IPS-15b (cell line): ENCODE measurements at regions not wholly inside any gene's neighbourhood (a gene's known extent, or its start where the extent isn't known, plus 50 kb on each side); places are given as distances from the start of the nearest gene placed in this dataset.

Experiments
- H3K27me3 ChIP-seq: one replicate; pipeline ENCODE4 v1.6.1; 2013; ENCODE audit warnings: low read length; ENCODE audit not compliant: control insufficient read depth, insufficient read depth
- H3K36me3 ChIP-seq: one replicate; pipeline ENCODE4 v1.6.1; 2013; ENCODE audit warnings: low read length; ENCODE audit not compliant: control insufficient read depth, insufficient read depth
- H3K4me1 ChIP-seq: one replicate; pipeline ENCODE4 v1.6.1; 2013; ENCODE audit warnings: mild to moderate bottlenecking, low read length; ENCODE audit not compliant: control insufficient read depth, insufficient read depth
- H3K4me3 ChIP-seq: one replicate; pipeline ENCODE4 v1.5.1; 2013; ENCODE audit warnings: low read depth, low read length
- H3K9ac ChIP-seq: one replicate; pipeline ENCODE4 v1.6.1; 2013; ENCODE audit warnings: low read depth, mild to moderate bottlenecking, low read length
- H3K9me3 ChIP-seq: one replicate; pipeline ENCODE4 v1.6.1; 2013; ENCODE audit warnings: mild to moderate bottlenecking, low read length; ENCODE audit not compliant: control insufficient read depth, insufficient read depth

DNA sequence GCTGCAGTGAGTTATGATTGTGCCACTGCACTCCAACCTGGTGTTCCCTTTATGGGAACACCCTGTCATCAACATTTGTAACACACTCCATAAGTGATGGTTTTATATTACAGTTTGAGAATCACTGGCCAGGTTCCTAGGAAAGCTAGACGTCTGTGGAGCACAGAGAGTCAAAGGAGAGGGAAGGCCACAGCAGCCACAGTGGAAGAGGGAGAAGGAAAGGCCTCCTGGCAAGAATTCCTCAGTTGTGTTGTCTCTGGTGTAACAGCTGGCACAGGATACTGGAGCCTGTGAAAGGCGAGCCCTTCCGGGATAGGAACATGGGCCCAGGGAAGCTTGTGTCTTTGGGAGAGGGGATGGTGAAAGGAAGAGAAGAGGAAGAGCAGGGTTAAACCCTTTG lies 360.5 kb upstream of the PIK3C3 start:
- Histone ChIP-seq H3K9ac (no peak overlapping the region), H3K27me3 (no peaks in the 10 kb centered on the region), H3K4me3 (no peak overlapping the region), H3K36me3 (no peaks in the 10 kb centered on the region), H3K9me3 (no peaks in the 10 kb centered on the region), H3K4me1 (no peaks in the 10 kb centered on the region)

DNA sequence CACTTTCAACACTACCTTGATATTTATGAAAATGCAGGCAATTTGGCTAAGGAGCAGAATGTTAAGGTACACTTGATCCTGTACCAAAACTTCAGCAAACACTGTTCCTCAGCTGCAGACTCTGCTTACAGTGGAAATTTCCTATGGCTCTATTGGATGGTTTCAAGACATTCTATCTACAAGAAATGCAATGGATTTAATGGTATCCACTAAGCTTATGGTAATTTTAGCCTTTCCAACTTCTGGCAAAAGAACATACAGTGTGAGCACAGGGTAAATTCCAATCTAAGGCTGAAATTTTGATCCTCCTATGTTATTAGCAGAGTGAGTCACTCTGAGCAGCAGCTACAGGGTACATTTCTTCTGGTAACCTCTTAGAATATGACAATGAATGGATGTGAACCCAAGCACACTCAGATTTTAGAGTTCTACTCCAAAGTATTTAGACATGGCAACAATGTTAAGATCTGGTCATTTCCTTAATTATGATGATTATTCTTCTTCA lies 361.8 kb upstream of the PIK3C3 start:
- Histone ChIP-seq H3K9me3 (no peaks in the 10 kb centered on the region), H3K9ac (no peak overlapping the region), H3K27me3 (no peaks in the 10 kb centered on the region), H3K4me3 (no peak overlapping the region), H3K4me1 (no peaks in the 10 kb centered on the region), H3K36me3 (no peaks in the 10 kb centered on the region)

DNA sequence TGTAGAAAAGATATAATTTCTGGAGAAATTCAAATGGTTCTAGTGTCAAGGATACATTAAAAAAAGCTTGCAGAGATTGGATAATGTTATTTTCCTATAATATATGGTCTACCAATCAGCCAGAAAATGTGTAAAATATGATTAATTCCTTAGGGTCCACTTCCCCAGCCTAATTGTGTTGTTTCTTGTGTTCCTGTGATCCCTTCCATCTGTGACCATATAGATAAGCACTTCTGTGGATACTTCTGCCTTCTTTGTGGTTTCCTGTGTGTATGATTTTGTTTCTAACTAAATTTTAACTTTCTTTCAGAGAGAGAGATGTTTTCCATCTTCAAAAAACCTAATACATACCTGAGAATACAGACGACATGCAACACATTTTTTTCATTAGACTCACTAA lies 367.1 kb upstream of the PIK3C3 start:
- Histone ChIP-seq H3K36me3 (no peaks in the 10 kb centered on the region), H3K4me3 (no peak overlapping the region), H3K4me1 (no peaks in the 10 kb centered on the region), H3K9me3 (no peaks in the 10 kb centered on the region), H3K9ac (no peak overlapping the region), H3K27me3 (no peaks in the 10 kb centered on the region)

DNA sequence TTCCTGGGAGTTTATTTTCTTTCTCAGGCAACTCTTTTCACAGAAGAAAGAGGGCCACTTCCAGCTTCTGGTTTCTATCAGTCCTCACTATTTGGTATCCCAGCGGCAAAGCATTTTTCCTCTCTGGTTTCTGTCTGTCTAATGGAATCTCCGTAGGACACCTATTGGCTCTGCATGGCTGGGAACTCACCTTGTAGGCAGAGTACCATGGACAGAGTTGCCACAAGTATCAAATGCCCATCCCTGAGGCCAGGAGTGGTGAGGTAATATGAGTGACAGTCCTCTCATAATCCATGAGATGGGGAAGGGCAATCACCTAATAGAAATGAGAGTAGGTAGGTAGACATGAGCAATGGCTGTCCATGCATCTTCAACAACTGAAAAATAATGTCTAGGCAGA lies 369.5 kb upstream of the PIK3C3 start:
- H3K9ac ChIP-seq = no peak overlapping the region
- no peaks in the 10 kb centered on the region for H3K27me3 ChIP-seq
- H3K4me1 ChIP-seq = no peaks in the 10 kb centered on the region
- no peaks in the 10 kb centered on the region for H3K9me3 ChIP-seq
- no peak overlapping the region for H3K4me3 ChIP-seq
- no peaks in the 10 kb centered on the region for H3K36me3 ChIP-seq

DNA sequence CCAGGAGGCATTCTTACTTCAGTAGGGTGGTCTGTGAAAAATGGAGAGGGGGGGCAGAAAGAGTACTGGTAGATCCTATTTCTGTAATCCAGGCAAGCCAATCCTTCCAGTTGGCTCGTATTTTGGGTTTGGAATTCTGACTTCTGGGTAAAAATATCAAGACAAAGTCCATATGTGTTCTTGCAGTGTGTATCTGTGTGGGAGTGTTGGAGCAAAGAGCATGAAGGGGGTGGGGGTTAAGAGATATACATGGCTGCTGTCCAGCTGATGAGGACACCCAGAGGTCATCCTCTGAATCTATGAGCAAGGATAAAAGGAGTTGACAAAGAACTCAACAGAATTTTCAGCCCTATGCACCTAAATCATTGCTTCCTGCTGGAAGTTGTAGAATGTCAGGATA lies 375.8 kb upstream of the PIK3C3 start:
- Histone ChIP-seq H3K27me3 (no peaks in the 10 kb centered on the region), H3K9me3 (no peaks in the 10 kb centered on the region), H3K4me3 (no peak overlapping the region), H3K4me1 (peaks cover 3% of the 10 kb centered on the region), H3K9ac (no peak overlapping the region), H3K36me3 (no peaks in the 10 kb centered on the region)

- Histone ChIP-seq H3K4me3 (no peak overlapping the region), H3K27me3 (no peaks in the 10 kb centered on the region), H3K4me1 (peaks cover 3% of the 10 kb centered on the region), H3K36me3 (no peaks in the 10 kb centered on the region), H3K9ac (no peak overlapping the region), H3K9me3 (no peaks in the 10 kb centered on the region)
These were observed 377.5 kb upstream of the PIK3C3 start for GRCh38 chr18:41577529-41577928.

DNA sequence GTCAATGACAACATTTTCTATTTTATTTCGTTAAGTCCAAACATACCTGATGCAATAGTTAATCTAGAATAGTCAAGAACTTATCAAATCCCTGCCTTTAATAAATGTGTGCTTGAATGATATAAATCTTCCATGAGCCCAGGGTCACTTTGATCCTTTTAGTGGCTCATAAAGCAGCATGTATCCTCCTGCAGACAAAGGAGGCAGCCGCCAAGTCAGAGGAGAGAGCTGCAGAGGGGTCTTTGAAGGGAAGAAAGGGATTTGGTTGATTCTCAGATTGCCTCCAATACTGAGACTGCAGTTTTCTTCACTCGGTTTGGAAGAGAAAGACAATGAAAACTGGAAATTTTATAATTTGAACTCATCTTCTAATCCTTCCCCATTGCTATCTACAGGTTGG lies 378.4 kb upstream of the PIK3C3 start:
- Histone ChIP-seq H3K9ac (no peak overlapping the region), H3K36me3 (no peaks in the 10 kb centered on the region), H3K4me1 (peaks cover 3% of the 10 kb centered on the region), H3K4me3 (no peak overlapping the region), H3K27me3 (no peaks in the 10 kb centered on the region), H3K9me3 (no peaks in the 10 kb centered on the region)

DNA sequence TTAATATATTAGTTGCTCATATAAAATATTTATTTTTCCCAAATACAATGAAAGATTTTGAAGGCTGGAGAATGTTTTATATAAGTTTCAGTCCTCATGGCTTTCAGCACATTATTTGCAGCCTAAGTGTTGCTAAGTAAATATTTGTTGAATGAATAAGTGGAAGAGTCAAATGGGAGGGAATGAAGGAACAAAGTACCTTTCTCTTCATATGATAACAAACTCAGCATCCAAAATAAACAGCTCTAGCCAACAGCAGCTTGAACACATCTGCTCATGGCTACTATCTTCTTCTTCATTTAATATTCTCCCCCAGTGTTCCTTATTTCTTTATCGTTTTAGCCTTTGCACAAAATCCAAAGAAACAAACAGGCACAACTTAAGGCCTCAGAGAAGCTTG lies 385.2 kb upstream of the PIK3C3 start:
- Histone ChIP-seq H3K9ac (no peak overlapping the region), H3K36me3 (no peaks in the 10 kb centered on the region), H3K4me1 (no peaks in the 10 kb centered on the region), H3K27me3 (no peaks in the 10 kb centered on the region), H3K4me3 (no peak overlapping the region), H3K9me3 (no peaks in the 10 kb centered on the region)

- Histone ChIP-seq H3K36me3 (no peaks in the 10 kb centered on the region), H3K27me3 (no peaks in the 10 kb centered on the region), H3K4me3 (no peak overlapping the region), H3K4me1 (no peaks in the 10 kb centered on the region), H3K9me3 (no peaks in the 10 kb centered on the region), H3K9ac (no peak overlapping the region)
These were observed 393.1 kb upstream of the PIK3C3 start for GRCh38 chr18:41561961-41562360.

- Histone ChIP-seq H3K27me3 (no peaks in the 10 kb centered on the region), H3K9me3 (no peaks in the 10 kb centered on the region), H3K36me3 (no peaks in the 10 kb centered on the region), H3K4me1 (no peaks in the 10 kb centered on the region), H3K4me3 (no peak overlapping the region), H3K9ac (no peak overlapping the region)
These were observed 396.3 kb upstream of the PIK3C3 start for GRCh38 chr18:41558715-41559114.

- H3K36me3 ChIP-seq = no peaks in the 10 kb centered on the region
These were observed 401.3 kb upstream of the PIK3C3 start for GRCh38 chr18:41553716-41554115.

GRCh38 chr18:41548521-41549260 lies 406.3 kb upstream of the PIK3C3 start:
- H3K27me3 ChIP-seq = no peaks in the 10 kb centered on the region
- no peaks in the 10 kb centered on the region for H3K36me3 ChIP-seq
- no peak overlapping the region for H3K9ac ChIP-seq
- H3K4me1 ChIP-seq = no peaks in the 10 kb centered on the region
- H3K4me3 ChIP-seq = no peak overlapping the region
- no peaks in the 10 kb centered on the region for H3K9me3 ChIP-seq

More at GRCh38 chr18:41553716-41554115, 401.3 kb upstream of the PIK3C3 start:
- H3K4me1 ChIP-seq = no peaks in the 10 kb centered on the region
- no peaks in the 10 kb centered on the region for H3K9me3 ChIP-seq
- H3K9ac ChIP-seq = no peak overlapping the region
- H3K27me3 ChIP-seq = no peaks in the 10 kb centered on the region
- no peak overlapping the region for H3K4me3 ChIP-seq
